HAP-1 (cell line): ENCODE measurements at regions not wholly inside any gene's neighbourhood (a gene's known extent, or its start where the extent isn't known, plus 50 kb on each side); places are given as distances from the start of the nearest gene placed in this dataset.
A peak's percentile ranks its signal among the peaks of the same experiment; 100 is the strongest.

Experiments
- DNase-seq, 2 experiments: peaks; one replicate each; pipeline ENCODE4 v3.0.0-alpha.2; 2016 to 2020; ENCODE audit warnings: low spot score in 2 of 2
- H3K27me3 ChIP-seq: fragments of 250-450 bp; sonication (Bioruptor Pico); 2 replicates; pipeline ENCODE4 v1.5.1; 2020; ENCODE audit warnings: low read depth, mild to moderate bottlenecking, moderate library complexity
- H3K36me3 ChIP-seq: fragments of 250-450 bp; sonication (Bioruptor Pico); replicated peaks from 2 replicates; pipeline ENCODE4 v1.5.1; 2020; ENCODE audit warnings: mild to moderate bottlenecking
- H3K4me1 ChIP-seq: fragments of 250-450 bp; sonication (Bioruptor Pico); 2 replicates; pipeline ENCODE4 v1.5.1; 2020; ENCODE audit warnings: mild to moderate bottlenecking
- H3K4me3 ChIP-seq: fragments of 250-450 bp; sonication (Bioruptor Pico); 2 replicates; pipeline ENCODE4 v1.5.1; 2020; ENCODE audit warnings: mild to moderate bottlenecking, moderate library complexity
- H3K9me3 ChIP-seq: fragments of 250-450 bp; sonication (Bioruptor Pico); 2 replicates; pipeline ENCODE4 v1.5.1; 2020; ENCODE audit warnings: mild to moderate bottlenecking, moderate library complexity
- in situ Hi-C: fragments of 300-500 bp; cut with MboI; formaldehyde crosslinking; loops from 3 replicates; pipeline ENCODE4 v1.14.3; 2020; ENCODE audit warnings: low sequenced_read_pairs, inconsistent platforms, mixed read lengths

- in situ Hi-C loops, result no loop called here
- DNase-seq, result no peak
Measured at GRCh38 chr1:213324859-213325258, 273.8 kb downstream of the RPS6KC1 start.

DNA sequence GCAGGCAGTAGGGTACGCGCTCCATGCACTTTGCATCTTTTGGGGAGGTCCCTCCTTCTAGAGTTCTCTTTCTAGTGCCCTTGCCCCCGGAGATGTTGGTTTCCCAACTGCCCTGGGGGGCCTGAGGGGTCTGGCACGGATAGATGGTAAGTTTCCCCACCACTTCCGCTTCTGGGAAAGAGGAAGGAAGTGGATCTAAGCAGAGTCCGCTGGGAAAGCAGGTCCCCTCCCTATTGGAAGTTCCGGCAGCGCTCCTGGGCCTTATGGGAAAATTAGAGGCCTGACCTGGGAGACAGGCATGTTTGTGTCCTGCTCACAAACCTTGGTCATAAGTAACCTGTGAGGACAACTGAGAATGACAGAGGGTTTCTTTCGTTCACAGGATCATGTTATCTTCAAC lies 274.4 kb downstream of the RPS6KC1 start:
- in situ Hi-C loops, result no loop called here
- peaks cover under 1% of the 10 kb centered on the region; the same call in 1 of the 2 replicates for H3K4me1 ChIP-seq

More at GRCh38 chr1:213324859-213325258, 273.8 kb downstream of the RPS6KC1 start:
- H3K4me3 ChIP-seq, result no peak overlapping the region
- no peaks in the 10 kb centered on the region for H3K27me3 ChIP-seq
- no peaks in the 10 kb centered on the region for H3K9me3 ChIP-seq
- no peaks in the 10 kb centered on the region for H3K36me3 ChIP-seq
- H3K4me1 ChIP-seq, result peaks cover 4% of the 10 kb centered on the region; the same call in 1 of the 2 replicates

DNA sequence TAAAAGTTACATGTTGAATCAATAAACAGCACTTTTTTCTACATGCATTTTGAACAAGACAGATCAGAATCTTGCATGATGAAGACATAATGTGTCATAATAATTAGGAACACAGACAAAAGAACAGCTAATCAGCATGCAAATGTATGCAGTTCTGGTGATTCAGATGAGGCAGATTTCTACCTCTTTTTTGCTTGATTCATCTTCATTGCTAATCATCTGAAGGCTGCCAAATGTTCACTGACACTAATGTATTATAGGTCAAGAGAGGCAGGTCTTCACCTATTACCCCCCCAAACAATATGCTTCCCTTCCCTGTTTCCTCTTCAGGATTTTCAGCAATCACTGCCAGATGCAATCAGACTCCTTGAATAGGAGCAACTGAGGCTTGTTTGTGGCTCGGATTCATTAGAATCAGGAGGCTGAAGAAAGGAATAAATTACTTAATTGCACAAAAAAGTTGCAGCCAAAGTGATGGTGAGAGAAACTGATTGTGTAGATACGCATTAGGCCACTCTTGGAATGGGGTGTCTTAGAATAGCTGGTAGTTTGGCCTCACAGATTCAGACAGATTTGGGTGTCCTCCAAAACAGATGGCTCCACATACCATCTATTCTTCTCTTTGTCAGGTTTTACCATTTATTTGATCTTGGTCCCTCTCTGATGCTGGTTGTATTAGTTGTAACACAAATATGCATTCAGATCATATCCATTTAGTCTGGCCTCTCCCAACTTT lies 275.4 kb downstream of the RPS6KC1 start:
- H3K4me3 ChIP-seq, result no peak overlapping the region
- no peaks in the 10 kb centered on the region for H3K27me3 ChIP-seq
- in situ Hi-C loops, result no loop called here
- H3K36me3 ChIP-seq, result no peaks in the 10 kb centered on the region
- DNase-seq, result no peak
- no peaks in the 10 kb centered on the region for H3K9me3 ChIP-seq
- H3K4me1 ChIP-seq, result no peaks in the 10 kb centered on the region

More for the DNA sequence above, 274.4 kb downstream of the RPS6KC1 start:
- DNase-seq, result no peak
- no peaks in the 10 kb centered on the region for H3K27me3 ChIP-seq
- H3K36me3 ChIP-seq, result no peaks in the 10 kb centered on the region
- no peak overlapping the region for H3K4me3 ChIP-seq
- H3K9me3 ChIP-seq, result no peaks in the 10 kb centered on the region

DNA sequence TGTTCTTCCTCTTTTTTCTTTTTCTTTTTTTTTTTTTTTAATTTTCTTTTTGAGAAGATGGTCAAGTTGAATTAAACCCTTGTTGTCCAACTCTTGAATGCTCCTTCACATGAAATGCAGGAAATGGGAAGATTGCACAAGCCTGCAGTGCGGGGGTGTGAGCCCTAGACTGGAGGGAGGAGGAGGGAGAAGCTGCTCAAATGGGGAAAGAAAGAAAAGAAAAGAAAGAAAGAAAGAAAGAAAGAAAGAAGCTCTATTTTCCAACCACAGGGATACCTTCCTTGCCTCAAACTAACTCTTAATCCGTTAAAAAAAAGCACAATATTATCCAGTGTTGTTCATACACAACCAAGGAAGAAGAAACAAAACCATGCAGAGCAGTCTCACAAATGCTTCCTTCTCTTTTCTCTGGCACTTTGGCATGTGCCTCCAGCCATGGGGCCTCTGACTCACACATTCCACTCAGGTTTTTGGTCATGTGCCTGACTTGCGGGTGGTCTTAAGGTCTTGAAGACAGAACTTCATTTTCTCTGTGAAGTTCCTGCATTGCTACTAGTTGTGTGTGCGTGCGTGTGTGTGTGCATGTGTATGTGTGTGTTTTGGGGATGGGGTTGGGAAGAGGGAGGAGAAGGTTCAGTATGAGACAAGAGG lies 276.1 kb downstream of the RPS6KC1 start:
- no peak overlapping the region for H3K4me3 ChIP-seq
- no peak for DNase-seq
- in situ Hi-C loops, result no loop called here

GRCh38 chr1:213329406-213330008 lies 278.5 kb downstream of the RPS6KC1 start:
- no peak for DNase-seq
- in situ Hi-C loops, result no loop called here
- no peaks in the 10 kb centered on the region for H3K4me1 ChIP-seq
- H3K36me3 ChIP-seq, result no peaks in the 10 kb centered on the region
- no peaks in the 10 kb centered on the region for H3K27me3 ChIP-seq
- no peak overlapping the region for H3K4me3 ChIP-seq
- H3K9me3 ChIP-seq, result no peaks in the 10 kb centered on the region

More for the DNA sequence above, 276.1 kb downstream of the RPS6KC1 start:
- Histone ChIP-seq H3K36me3 (no peaks in the 10 kb centered on the region), H3K9me3 (no peaks in the 10 kb centered on the region), H3K27me3 (no peaks in the 10 kb centered on the region), H3K4me1 (no peaks in the 10 kb centered on the region)

GRCh38 chr1:213330281-213330680 lies 279.2 kb downstream of the RPS6KC1 start:
- no peaks in the 10 kb centered on the region for H3K4me1 ChIP-seq
- no peak overlapping the region for H3K4me3 ChIP-seq
- DNase-seq, result no peak
- no peaks in the 10 kb centered on the region for H3K27me3 ChIP-seq
- in situ Hi-C loops, result no loop called here
- H3K36me3 ChIP-seq, result no peaks in the 10 kb centered on the region
- no peaks in the 10 kb centered on the region for H3K9me3 ChIP-seq

- DNase-seq, result no peak
- H3K4me3 ChIP-seq, result no peak overlapping the region
- H3K9me3 ChIP-seq, result no peaks in the 10 kb centered on the region
- H3K4me1 ChIP-seq, result no peaks in the 10 kb centered on the region
- in situ Hi-C loops, result no loop called here
- H3K27me3 ChIP-seq, result no peaks in the 10 kb centered on the region
- H3K36me3 ChIP-seq, result no peaks in the 10 kb centered on the region
Measured at GRCh38 chr1:213331631-213332175, 280.7 kb downstream of the RPS6KC1 start.

DNA sequence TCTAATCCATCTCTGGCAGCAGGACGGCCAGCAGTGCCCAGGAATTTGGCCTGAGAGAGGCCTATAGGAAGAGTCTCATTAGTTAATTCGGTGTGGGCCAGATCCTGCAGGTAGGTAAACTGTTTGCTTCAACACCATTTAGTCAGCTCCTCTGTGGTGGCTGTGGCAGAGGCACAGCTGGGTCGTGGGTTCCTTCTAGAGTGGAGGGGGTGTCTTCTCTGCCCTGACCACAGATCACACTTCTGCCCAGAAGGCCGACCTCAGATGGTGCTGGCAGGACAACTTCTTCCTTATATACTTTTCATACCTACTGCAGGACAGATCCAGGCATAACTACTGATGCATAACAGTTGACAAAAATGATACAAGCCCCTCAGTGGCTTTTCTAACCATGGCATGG lies 281.4 kb downstream of the RPS6KC1 start:
- Histone ChIP-seq H3K4me3 (no peak overlapping the region), H3K4me1 (no peaks in the 10 kb centered on the region), H3K36me3 (no peaks in the 10 kb centered on the region), H3K9me3 (no peaks in the 10 kb centered on the region), H3K27me3 (no peaks in the 10 kb centered on the region)
- in situ Hi-C loops, result no loop called here
- DNase-seq, result no peak

DNA sequence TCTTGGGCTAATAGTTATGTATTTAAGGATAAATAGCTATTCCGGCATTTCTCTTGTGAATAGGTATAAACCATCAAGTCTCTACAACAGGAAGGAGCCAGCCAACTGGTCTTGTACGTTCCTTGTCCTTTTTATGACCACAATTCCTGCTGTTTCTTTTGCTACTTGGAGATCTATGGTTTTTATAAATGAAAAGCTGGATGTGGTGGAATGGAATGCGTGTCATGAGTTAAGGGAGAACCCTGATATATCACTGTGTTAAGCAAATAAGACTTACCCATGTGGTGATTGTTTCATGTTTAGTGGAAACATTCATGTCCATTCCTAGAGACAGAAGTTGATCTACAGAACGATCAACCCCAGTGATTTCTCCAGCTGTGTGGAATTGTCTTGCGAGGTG lies 282.1 kb downstream of the RPS6KC1 start:
- Histone ChIP-seq H3K4me1 (no peaks in the 10 kb centered on the region), H3K9me3 (no peaks in the 10 kb centered on the region), H3K27me3 (no peaks in the 10 kb centered on the region), H3K4me3 (no peak overlapping the region), H3K36me3 (no peaks in the 10 kb centered on the region)
- in situ Hi-C loops, result no loop called here
- no peak for DNase-seq

GRCh38 chr1:213335084-213335483 lies 284.0 kb downstream of the RPS6KC1 start:
- in situ Hi-C loops, result no loop called here
- DNase-seq, result peak in 1 of 2 experiments; percentile 16
- Histone ChIP-seq H3K27me3 (no peaks in the 10 kb centered on the region), H3K4me1 (no peaks in the 10 kb centered on the region), H3K9me3 (no peaks in the 10 kb centered on the region), H3K36me3 (no peaks in the 10 kb centered on the region), H3K4me3 (no peak overlapping the region)

GRCh38 chr1:213337025-213337678 lies 286.1 kb downstream of the RPS6KC1 start:
- no peak for DNase-seq
- Histone ChIP-seq H3K36me3 (no peaks in the 10 kb centered on the region), H3K4me3 (no peak overlapping the region), H3K27me3 (no peaks in the 10 kb centered on the region), H3K9me3 (no peaks in the 10 kb centered on the region), H3K4me1 (no peaks in the 10 kb centered on the region)
- in situ Hi-C loops, result no loop called here

- Histone ChIP-seq H3K9me3 (no peaks in the 10 kb centered on the region), H3K4me3 (no peak overlapping the region), H3K36me3 (no peaks in the 10 kb centered on the region), H3K4me1 (no peaks in the 10 kb centered on the region), H3K27me3 (no peaks in the 10 kb centered on the region; the same call in 1 of the 2 replicates)
- in situ Hi-C loops, result no loop called here
- no peak for DNase-seq
Measured at GRCh38 chr1:213340593-213340992, 289.6 kb downstream of the RPS6KC1 start.

DNA sequence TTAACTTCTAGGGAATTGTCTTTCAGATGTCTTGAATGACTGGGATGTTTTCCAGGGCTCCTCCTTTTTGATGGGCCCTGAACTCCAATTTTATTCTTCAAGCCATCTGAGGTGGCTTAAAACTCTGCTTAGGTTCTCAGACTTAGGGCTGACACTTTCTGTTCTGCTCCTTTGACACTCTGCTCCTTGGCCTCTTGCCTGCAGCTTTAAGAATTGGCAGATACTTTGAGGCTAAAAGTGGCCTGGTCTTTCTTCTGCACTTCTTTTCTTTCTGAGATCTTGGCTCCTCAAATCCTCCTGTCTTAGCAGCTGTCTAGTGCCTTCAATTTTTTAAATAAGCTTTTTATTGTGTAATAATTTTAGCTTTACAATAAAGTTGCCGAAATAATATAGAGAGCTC lies 294.6 kb downstream of the RPS6KC1 start:
- in situ Hi-C loops, result no loop called here
- Histone ChIP-seq H3K27me3 (peaks cover 6% of the 10 kb centered on the region), H3K4me1 (no peaks in the 10 kb centered on the region), H3K4me3 (no peak overlapping the region), H3K9me3 (no peaks in the 10 kb centered on the region), H3K36me3 (no peaks in the 10 kb centered on the region)
- DNase-seq, result no peak
